Loucy (cell line): ENCODE measurements at regions not wholly inside any gene's neighbourhood (a gene's known extent, or its start where the extent isn't known, plus 50 kb on each side); places are given as distances from the start of the nearest gene placed in this dataset.

Source experiments
- H2AFZ ChIP-seq: fragments of 200-600 bp; sonication (generic); 2 replicates; pipeline ENCODE4 v1.6.0; 2016; ENCODE audit warnings: antibody characterized with exemption, mild to moderate bottlenecking, low read length, moderate library complexity
- H3F3A ChIP-seq: fragments of 200-600 bp; 2 replicates; pipeline ENCODE4 v1.6.0; 2016; ENCODE audit warnings: antibody characterized with exemption, low read depth, mild to moderate bottlenecking
- H3K27me3 ChIP-seq: fragments of 200-600 bp; sonication (generic); 2 replicates; pipeline ENCODE4 v1.6.1; 2014; ENCODE audit warnings: low read length, mild to moderate bottlenecking; ENCODE audit not compliant: insufficient read depth, poor library complexity, severe bottlenecking
- H3K36me3 ChIP-seq: fragments of 200-600 bp; sonication (generic); 2 replicates; pipeline ENCODE4 v1.6.1; 2016; ENCODE audit warnings: low read length; ENCODE audit not compliant: insufficient read depth
- H3K4me1 ChIP-seq: fragments of 200-600 bp; sonication (generic); 2 replicates; pipeline ENCODE4 v1.5.1; 2014; ENCODE audit warnings: low read length, mild to moderate bottlenecking; ENCODE audit not compliant: insufficient read depth, poor library complexity, severe bottlenecking
- H3K4me2 ChIP-seq: fragments of 200-600 bp; sonication (generic); 2 replicates; pipeline ENCODE4 v1.6.0; 2014; ENCODE audit warnings: antibody characterized with exemption, low read length, low read depth, mild to moderate bottlenecking; ENCODE audit not compliant: poor library complexity, severe bottlenecking
- H3K4me3 ChIP-seq: fragments of 200-600 bp; sonication (generic); 2 replicates; pipeline ENCODE4 v1.5.1; 2014; ENCODE audit warnings: low read length, mild to moderate bottlenecking, mixed read lengths; ENCODE audit not compliant: poor library complexity, severe bottlenecking
- H3K79me2 ChIP-seq: fragments of 200-600 bp; sonication (generic); 2 replicates; pipeline ENCODE4 v1.6.1; 2014; ENCODE audit warnings: low read length; ENCODE audit not compliant: insufficient read depth
- H3K9ac ChIP-seq: fragments of 200-600 bp; sonication (generic); 2 replicates; pipeline ENCODE4 v1.6.0; 2014; ENCODE audit warnings: mild to moderate bottlenecking, low read depth, low read length, moderate library complexity; ENCODE audit not compliant: poor library complexity, severe bottlenecking
- H3K9me2 ChIP-seq: fragments of 200-600 bp; sonication (generic); replicated peaks from 2 replicates; pipeline ENCODE4 v1.6.1; 2016; ENCODE audit warnings: low read depth, low read length, mixed read lengths
- H3K9me3 ChIP-seq: fragments of 200-600 bp; sonication (generic); 2 replicates; pipeline ENCODE4 v1.6.1; 2014; ENCODE audit warnings: mild to moderate bottlenecking, antibody characterized with exemption, low read length, low read depth; ENCODE audit not compliant: insufficient read depth
- H4K20me1 ChIP-seq: fragments of 200-600 bp; sonication (generic); 2 replicates; pipeline ENCODE4 v1.6.0; 2014; ENCODE audit warnings: antibody characterized with exemption, low read length, mild to moderate bottlenecking; ENCODE audit not compliant: insufficient read depth, poor library complexity, severe bottlenecking
- EZH2phosphoT487 ChIP-seq: fragments of 200-600 bp; IDR thresholded peaks from 2 replicates; pipeline ENCODE4 v1.6.1; 2018; ENCODE audit warnings: antibody characterized with exemption, mild to moderate bottlenecking, moderate library complexity, borderline replicate concordance
- TF ChIP-seq, protein P1 (sequence below): fragments of 200-600 bp; sonication (generic); conservative IDR thresholded peaks from 2 replicates; pipeline ENCODE4 v1.5.1; 2014; ENCODE audit warnings: mild to moderate bottlenecking, antibody characterized with exemption, low read length

DNA sequence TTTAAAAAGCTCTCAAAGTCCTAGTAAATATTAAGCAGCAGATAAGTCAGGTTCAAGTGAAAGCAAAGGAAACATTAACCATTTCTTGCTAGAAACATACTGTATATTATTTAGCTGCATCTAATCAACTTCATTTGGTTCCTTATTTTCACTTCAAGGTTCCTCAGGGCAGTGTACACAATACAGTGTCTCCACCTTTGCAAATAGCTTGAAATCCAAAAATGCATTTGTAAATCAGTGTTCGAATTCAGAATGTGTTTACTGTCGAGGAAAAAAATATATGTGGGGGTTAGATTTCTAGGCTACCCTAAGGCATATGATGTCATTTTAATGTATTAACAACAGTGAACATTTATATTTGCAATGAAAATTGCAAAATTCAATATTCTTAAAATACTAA is 436.0 kb downstream of the CETN3 start:
- Histone ChIP-seq H3K4me1 (no peaks in the 10 kb centered on the region), H3K4me2 (no peak overlapping the region), H3K36me3 (no peaks in the 10 kb centered on the region), H3K9ac (no peak overlapping the region), H4K20me1 (no peaks in the 10 kb centered on the region), H3K79me2 (no peaks in the 10 kb centered on the region), H2AFZ (no peak overlapping the region), H3K27me3 (no peaks in the 10 kb centered on the region), H3F3A (no peaks in the 10 kb centered on the region), H3K9me2 (no peaks in the 10 kb centered on the region), H3K9me3 (no peaks in the 10 kb centered on the region), H3K4me3 (no peak overlapping the region)
- TF ChIP-seq, protein P1, sequence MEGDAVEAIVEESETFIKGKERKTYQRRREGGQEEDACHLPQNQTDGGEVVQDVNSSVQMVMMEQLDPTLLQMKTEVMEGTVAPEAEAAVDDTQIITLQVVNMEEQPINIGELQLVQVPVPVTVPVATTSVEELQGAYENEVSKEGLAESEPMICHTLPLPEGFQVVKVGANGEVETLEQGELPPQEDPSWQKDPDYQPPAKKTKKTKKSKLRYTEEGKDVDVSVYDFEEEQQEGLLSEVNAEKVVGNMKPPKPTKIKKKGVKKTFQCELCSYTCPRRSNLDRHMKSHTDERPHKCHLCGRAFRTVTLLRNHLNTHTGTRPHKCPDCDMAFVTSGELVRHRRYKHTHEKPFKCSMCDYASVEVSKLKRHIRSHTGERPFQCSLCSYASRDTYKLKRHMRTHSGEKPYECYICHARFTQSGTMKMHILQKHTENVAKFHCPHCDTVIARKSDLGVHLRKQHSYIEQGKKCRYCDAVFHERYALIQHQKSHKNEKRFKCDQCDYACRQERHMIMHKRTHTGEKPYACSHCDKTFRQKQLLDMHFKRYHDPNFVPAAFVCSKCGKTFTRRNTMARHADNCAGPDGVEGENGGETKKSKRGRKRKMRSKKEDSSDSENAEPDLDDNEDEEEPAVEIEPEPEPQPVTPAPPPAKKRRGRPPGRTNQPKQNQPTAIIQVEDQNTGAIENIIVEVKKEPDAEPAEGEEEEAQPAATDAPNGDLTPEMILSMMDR = no peak
- TF ChIP-seq EZH2phosphoT487 = no peak

DNA sequence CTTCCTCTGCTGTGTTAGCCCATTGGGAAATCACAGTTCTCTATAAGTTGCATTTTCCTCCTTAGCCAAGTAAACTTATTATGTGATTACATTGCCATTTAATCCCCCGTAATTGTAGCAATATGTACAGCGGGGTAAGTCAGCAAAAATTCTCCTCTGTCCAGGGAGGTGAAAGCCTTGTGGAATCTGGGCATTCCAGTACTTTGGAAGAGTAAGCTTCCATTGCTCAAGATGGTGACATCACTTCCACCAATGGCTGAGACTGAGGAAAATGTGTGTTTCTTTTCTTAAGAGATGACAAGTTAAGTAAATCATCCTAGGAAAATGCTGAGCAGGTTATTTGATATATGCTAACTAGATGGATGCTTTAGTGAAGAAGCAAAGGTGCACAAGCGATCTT is 436.7 kb downstream of the CETN3 start:
- H2AFZ ChIP-seq = no peak overlapping the region
- H3F3A ChIP-seq = no peaks in the 10 kb centered on the region
- no peak overlapping the region for H3K4me2 ChIP-seq
- H3K4me3 ChIP-seq = no peak overlapping the region
- no peaks in the 10 kb centered on the region for H4K20me1 ChIP-seq
- no peaks in the 10 kb centered on the region for H3K27me3 ChIP-seq
- H3K9ac ChIP-seq = no peak overlapping the region
- H3K36me3 ChIP-seq = no peaks in the 10 kb centered on the region
- no peaks in the 10 kb centered on the region for H3K4me1 ChIP-seq
- no peak for TF ChIP-seq EZH2phosphoT487
- no peaks in the 10 kb centered on the region for H3K9me2 ChIP-seq
- no peaks in the 10 kb centered on the region for H3K79me2 ChIP-seq
- no peaks in the 10 kb centered on the region for H3K9me3 ChIP-seq

DNA sequence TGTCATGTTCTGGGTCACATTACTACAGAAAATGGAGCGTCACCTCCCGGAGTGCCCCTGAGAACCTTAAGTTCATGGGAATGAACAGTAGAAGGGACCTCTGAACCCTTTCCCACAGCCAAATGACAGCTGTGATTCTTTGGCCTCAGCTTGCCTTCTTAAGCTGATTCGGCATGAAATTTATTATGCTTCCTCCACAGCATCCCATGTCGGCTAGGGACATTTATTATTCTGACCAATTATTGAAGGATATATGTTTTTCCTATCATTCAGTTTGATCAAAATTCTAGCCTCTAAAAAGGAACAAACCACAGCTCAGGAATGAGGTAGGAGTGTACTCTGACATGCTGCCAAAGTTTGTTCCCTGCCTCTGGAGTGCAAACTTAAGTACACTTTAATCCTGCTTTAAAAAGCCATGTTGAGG is 440.6 kb downstream of the CETN3 start:
- Histone ChIP-seq H3K4me3 (no peak overlapping the region), H3K4me2 (no peak overlapping the region), H3K36me3 (no peaks in the 10 kb centered on the region), H3K9me2 (no peaks in the 10 kb centered on the region), H3K9me3 (no peaks in the 10 kb centered on the region), H3K9ac (no peak overlapping the region), H3F3A (no peaks in the 10 kb centered on the region), H3K79me2 (no peaks in the 10 kb centered on the region), H2AFZ (no peak overlapping the region), H3K4me1 (no peaks in the 10 kb centered on the region), H4K20me1 (no peaks in the 10 kb centered on the region), H3K27me3 (no peaks in the 10 kb centered on the region)
- TF ChIP-seq, protein P1 = no peak
- TF ChIP-seq EZH2phosphoT487 = no peak

DNA sequence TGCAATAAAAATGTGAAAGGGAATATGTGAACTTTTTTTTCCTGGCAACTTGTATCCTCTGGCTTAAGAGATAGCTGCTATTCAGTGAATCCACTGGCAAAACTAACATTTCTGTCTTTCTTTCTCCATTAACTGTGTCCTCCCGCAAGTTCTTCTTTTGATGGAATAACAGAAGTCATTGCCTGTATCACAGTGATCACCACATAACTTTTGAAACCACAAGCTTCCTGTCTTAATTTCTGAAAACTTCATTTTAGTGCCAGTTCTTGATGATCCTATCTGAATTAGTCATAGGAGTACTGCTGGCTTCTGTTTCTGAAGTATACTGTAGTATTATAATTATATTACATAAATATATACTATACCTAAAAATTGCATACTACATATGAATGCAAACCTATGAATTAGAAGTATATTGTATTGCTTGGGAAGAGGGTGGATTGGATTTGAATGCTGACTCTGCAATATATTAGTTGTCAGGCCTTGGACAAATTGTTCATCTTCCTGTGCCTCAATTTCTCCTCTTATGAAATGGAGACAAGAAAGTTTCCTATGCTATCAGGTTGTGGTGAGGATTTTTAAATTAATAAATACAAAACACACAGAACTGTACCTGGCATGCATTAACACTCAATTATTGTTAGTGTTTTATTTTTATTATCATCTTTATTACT is 441.6 kb downstream of the CETN3 start:
- Histone ChIP-seq H3K4me2 (no peak overlapping the region), H4K20me1 (no peaks in the 10 kb centered on the region), H3K9me3 (no peaks in the 10 kb centered on the region), H3K9me2 (no peaks in the 10 kb centered on the region), H3K36me3 (no peaks in the 10 kb centered on the region), H3K79me2 (no peaks in the 10 kb centered on the region), H2AFZ (no peak overlapping the region), H3K4me3 (no peak overlapping the region), H3F3A (no peaks in the 10 kb centered on the region), H3K4me1 (no peaks in the 10 kb centered on the region), H3K27me3 (no peaks in the 10 kb centered on the region), H3K9ac (no peak overlapping the region)
- TF ChIP-seq EZH2phosphoT487 = no peak
- TF ChIP-seq, protein P1 = no peak
